Kidney tubule cell (primary cell): ENCODE measurements at regions not wholly inside any gene's neighbourhood (a gene's known extent, or its start where the extent isn't known, plus 50 kb on each side); places are given as distances from the start of the nearest gene placed in this dataset.
"Not testable (repeated sequence)": the region's sequence is repeated elsewhere in the genome, so short reads cannot be mapped to it uniquely, and the experiment has no call there.

Source experiments
- DNase-seq: peaks from one replicate; pipeline ENCODE4 v3.0.0-alpha.2; 2018; ENCODE audit warnings: low spot score

- no peak for DNase-seq
These were observed 370.2 kb downstream of the UTRN start for GRCh38 chr6:144655376-144655775.

GRCh38 chr6:144657691-144658090 lies 372.6 kb downstream of the UTRN start:
- no peak for DNase-seq

GRCh38 chr6:144659202-144660182 lies 374.4 kb downstream of the UTRN start:
- DNase-seq: peak; percentile 56

DNA sequence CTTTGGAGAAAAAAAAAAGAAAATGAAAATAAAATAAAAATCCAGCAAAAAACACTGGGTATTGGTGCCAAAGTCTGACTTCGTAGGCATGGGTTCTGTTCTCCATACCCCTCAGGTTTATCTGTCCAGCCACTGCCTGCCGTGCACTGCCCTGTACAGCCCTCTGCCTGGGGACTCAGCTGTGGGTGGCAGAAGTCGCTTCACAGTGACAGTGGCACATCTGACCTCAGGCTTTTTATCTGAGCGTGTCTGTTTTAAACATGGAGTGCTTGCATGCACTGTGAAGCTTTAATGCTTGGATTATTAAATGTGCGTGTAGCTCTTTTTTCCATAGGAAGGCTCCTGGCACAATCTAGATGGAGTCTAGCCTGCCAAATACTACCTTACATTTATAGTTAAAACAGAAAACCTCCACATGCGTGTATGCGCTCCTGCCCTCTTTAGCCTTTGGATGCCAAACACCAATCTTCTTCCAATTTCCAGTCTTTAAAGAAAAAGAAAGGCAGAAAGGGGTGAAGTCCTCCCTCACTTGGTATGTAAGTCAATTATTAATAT lies 375.5 kb downstream of the UTRN start:
- no peak for DNase-seq

DNA sequence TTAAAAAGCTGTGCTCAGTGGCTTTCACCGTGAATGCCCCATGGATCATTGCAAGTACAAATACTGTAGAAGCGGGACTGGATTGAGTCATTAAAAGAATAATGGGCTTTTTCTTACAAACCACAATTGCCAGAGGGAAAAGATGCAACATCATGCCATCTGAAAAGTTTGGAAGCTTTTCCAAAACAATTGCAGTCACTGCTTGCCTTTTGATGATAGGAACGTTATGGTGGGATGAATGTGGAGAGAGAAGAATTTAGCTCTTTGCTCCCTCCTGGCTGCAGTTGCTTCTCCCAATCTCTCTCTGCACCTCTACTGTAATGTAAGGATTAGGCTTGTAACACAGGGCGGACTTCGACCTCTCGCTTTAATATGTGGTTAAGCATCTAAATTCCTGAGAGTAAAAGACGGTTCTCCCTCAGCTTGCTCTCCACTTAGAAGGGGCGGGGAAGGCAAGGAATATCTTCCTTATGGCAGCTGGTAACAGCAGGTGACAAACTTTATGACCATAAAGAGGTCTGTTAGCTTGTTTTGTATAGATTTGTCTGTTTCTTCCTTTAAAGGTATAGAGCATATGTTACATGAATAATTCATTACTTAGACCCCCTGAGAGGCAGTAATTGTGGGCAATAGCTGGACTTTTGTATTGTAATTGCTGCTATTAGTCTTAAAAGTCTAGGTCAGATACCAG lies 376.1 kb downstream of the UTRN start:
- peak; percentile 72 for DNase-seq

GRCh38 chr6:144662812-144663365 lies 377.8 kb downstream of the UTRN start:
- DNase-seq: peak; percentile 9

DNA sequence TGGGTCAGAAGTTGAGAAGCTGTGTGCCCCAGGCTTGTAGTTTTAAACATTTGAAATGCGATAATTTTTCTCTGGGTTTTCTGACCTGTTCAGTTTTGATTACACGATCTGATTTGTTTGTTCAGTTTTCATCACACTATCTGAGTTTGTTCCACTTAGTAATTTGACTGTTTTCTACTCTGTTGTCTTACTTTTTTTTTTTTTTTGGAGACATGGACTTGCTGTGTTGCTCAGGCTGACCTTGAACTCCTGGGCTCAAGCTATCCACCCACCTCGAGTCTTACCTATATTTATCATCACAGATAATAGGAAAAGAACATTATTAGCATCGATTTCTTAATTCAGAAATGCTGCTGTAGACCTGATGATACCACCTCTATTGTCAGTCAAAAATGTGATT lies 379.1 kb downstream of the UTRN start:
- no peak for DNase-seq

GRCh38 chr6:144664947-144665346 lies 379.8 kb downstream of the UTRN start:
- no peak for DNase-seq

GRCh38 chr6:144665932-144666450 lies 380.9 kb downstream of the UTRN start:
- DNase-seq: no peak

- DNase-seq: no peak
These were observed 381.6 kb downstream of the UTRN start for GRCh38 chr6:144666781-144667180.

GRCh38 chr6:144667532-144668503 lies 382.7 kb downstream of the UTRN start:
- no peak for DNase-seq

GRCh38 chr6:144670259-144670658 lies 385.1 kb downstream of the UTRN start:
- DNase-seq: not testable (repeated sequence)

- DNase-seq: no peak
These were observed 388.7 kb downstream of the UTRN start for GRCh38 chr6:144673807-144674206.

GRCh38 chr6:144675231-144675861 lies 390.2 kb downstream of the UTRN start:
- peak; percentile 72 for DNase-seq

DNA sequence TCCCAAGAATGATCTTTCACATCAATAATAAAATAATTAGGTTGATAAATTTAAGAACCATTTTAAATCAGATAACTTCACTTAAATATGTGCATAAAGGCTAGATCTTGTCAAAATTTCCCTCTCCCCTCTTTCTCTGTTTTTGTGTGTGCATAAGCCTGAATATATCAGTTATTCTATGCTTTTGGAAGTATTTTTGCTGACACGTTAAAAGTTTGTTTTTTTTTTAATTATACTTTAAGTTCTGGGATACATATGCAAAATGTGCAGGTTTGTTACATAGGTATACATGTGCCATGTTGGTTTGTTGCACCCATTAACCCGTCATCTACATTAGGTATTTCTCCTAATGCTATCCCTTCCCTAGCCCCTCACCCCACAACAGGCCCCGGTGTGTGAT lies 391.2 kb downstream of the UTRN start:
- DNase-seq: not testable (repeated sequence)

DNA sequence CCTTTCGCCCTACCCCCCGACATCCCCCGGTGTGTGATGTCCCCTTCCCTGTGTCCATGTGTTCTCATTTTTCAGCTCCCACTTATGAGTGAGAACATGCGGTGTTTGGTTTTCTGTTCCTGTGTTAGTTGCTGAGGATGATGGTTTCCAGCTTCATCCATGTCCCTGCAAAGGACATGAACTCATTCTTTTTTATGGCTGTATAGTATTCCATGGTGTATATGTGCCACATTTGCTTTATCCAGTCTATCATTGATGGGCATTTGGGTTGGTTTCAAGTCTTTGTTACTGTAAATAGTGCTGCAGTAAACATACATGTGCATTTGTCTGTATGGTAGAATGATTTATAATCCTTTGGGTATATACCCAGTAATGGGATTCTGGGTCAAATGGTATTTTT lies 392.1 kb downstream of the UTRN start:
- not testable (repeated sequence) for DNase-seq

DNA sequence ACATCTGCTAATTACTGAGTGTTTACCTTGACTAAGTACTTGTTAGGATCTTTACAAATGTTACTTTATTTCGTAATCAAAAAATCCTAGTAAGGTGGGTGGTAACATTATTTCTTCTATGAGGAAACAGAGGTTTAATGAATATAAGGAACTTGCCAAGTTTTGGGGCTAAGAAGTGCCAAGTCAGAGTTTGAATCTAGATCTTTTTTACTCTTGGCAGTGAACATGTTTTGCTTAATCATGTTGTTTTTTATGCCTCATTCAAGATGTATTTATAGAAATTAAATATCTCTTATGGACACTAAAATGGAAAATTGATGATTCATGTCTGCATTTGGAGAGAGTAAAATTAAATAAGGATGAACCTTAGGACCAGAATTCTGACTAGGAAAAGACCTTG lies 393.7 kb downstream of the UTRN start:
- DNase-seq: no peak

- no peak for DNase-seq
These were observed 396.2 kb downstream of the UTRN start for GRCh38 chr6:144681334-144681733.

GRCh38 chr6:144683216-144684070 lies 398.3 kb downstream of the UTRN start:
- no peak for DNase-seq

DNA sequence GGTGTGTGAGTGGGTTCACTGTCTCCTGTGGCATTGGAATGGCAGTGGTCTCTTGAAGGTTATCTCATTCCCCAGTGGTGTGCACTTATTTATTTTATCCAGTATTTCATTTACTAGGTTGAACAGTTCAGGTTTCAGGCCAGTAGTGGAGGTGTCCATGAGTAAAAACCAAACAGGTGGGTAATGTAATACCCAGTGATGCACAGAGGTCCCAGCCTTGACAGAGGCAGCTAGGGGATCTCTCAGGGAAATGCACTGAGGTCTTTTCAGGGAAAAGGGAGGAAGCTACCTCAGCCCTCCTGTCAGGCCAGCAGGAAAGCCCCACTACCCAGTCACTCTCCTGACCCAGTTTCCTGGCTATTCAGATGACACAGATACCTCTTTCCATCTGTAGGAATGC lies 403.6 kb downstream of the UTRN start:
- DNase-seq: no peak
